SK-N-SH (cell line): ENCODE measurements at regions not wholly inside any gene's neighbourhood (a gene's known extent, or its start where the extent isn't known, plus 50 kb on each side); places are given as distances from the start of the nearest gene placed in this dataset.

Source experiments
- CTCF ChIA-PET: fragments of 300-600, 350-600 bp; formaldehyde crosslinking; extraction: SDS; loops from one replicate; lab custom pipeline; 2021; lab: Yijun Ruan, JAX
- POLR2A ChIA-PET: fragments of 350-600 bp; sonication (Branson Sonifier 250); formaldehyde crosslinking; extraction: SDS; loops from one replicate; lab custom pipeline; 2020; ENCODE audit warnings: antibody characterized with exemption, inconsistent platforms; lab: Yijun Ruan, JAX
- DNase-seq: peaks from one replicate; pipeline ENCODE4 v3.0.0; 2012
- H2AFZ ChIP-seq: fragments of 200-600 bp; sonication (generic); 2 replicates; pipeline ENCODE4 v1.8.1; 2016; ENCODE audit warnings: antibody characterized with exemption, mild to moderate bottlenecking, low read depth
- H3F3A ChIP-seq: fragments of 200-600 bp; sonication (generic); replicated peaks from 2 replicates; pipeline ENCODE3; 2016; ENCODE audit warnings: antibody characterized with exemption, mild to moderate bottlenecking; ENCODE audit not compliant: insufficient read depth
- H3K27ac ChIP-seq, 2 experiments: fragments of 200-500 bp in 1 of 2; fragments of 200-600 bp in 1 of 2; sonication (Bioruptor generic) in 1 of 2; sonication (generic), shearing (Covaris generic) in 1 of 2; 2 replicates each; pipeline versions ENCODE4 v1.5.1 to v1.6.1; 2014 to 2016; ENCODE audit warnings: low read depth in 2 of 2, inconsistent platforms in 1 of 2, low read length in 1 of 2, mild to moderate bottlenecking in 1 of 2, mixed read lengths in 1 of 2
- H3K27me3 ChIP-seq: fragments of 200-600 bp; sonication (generic), shearing (Covaris generic); 2 replicates; pipeline ENCODE4 v1.6.1; 2016; ENCODE audit warnings: mixed run types; ENCODE audit not compliant: insufficient read depth
- H3K36me3 ChIP-seq, 2 experiments: fragments of 200-500 bp in 1 of 2; fragments of 200-600 bp in 1 of 2; sonication (Bioruptor generic) in 1 of 2; sonication (generic) in 1 of 2; replicated peaks in 1 of 2; 2 replicates each; pipeline versions ENCODE3 to v1.5.1; 2014 to 2016; ENCODE audit warnings: low read length in 1 of 2, mild to moderate bottlenecking in 1 of 2; ENCODE audit not compliant: insufficient read depth in 2 of 2, control insufficient read depth in 1 of 2
- H3K4me1 ChIP-seq, 2 experiments: fragments of 200-500 bp in 1 of 2; fragments of 200-600 bp in 1 of 2; sonication (Bioruptor generic) in 1 of 2; sonication (generic), shearing (Covaris generic) in 1 of 2; 2 replicates each; pipeline versions ENCODE4 v1.5.1 to v1.6.1; 2014 to 2016; ENCODE audit warnings: low read depth in 1 of 2, low read length in 1 of 2, mixed run types in 1 of 2; ENCODE audit not compliant: insufficient read depth in 2 of 2, control insufficient read depth in 1 of 2
- H3K4me2 ChIP-seq: fragments of 200-600 bp; sonication (generic), shearing (Covaris generic); 2 replicates; pipeline ENCODE4 v1.6.1; 2017; ENCODE audit warnings: mixed run types
- H3K4me3 ChIP-seq, 2 experiments: fragments of 200-500 bp in 1 of 2; fragments of 200-600 bp in 1 of 2; sonication (Bioruptor generic) in 1 of 2; sonication (generic), shearing (Covaris generic) in 1 of 2; 2 replicates each; pipeline versions ENCODE4 v1.5.1 to v1.8.1; 2014 to 2016; ENCODE audit warnings: low read depth in 2 of 2, inconsistent platforms in 1 of 2, low read length in 1 of 2, mild to moderate bottlenecking in 1 of 2, mixed read lengths in 1 of 2, moderate library complexity in 1 of 2
- H3K79me2 ChIP-seq: fragments of 200-600 bp; sonication (generic); 2 replicates; pipeline ENCODE4 v1.8.1; 2017; ENCODE audit warnings: mild to moderate bottlenecking; ENCODE audit not compliant: insufficient read depth
- H3K9ac ChIP-seq: fragments of 200-600 bp; sonication (generic); 2 replicates; pipeline ENCODE4 v1.6.1; 2017; ENCODE audit warnings: mixed run types
- H3K9me2 ChIP-seq: fragments of 200-600 bp; sonication (generic); 2 replicates; pipeline ENCODE4 v1.6.1; 2017; ENCODE audit warnings: mixed run types
- H3K9me3 ChIP-seq: fragments of 200-600 bp; sonication (generic); 2 replicates; pipeline ENCODE4 v1.6.1; 2017; ENCODE audit warnings: mixed run types, mild to moderate bottlenecking, moderate library complexity
- H4K20me1 ChIP-seq: fragments of 200-600 bp; sonication (generic); 2 replicates; pipeline ENCODE4 v1.6.1; 2017; ENCODE audit warnings: mild to moderate bottlenecking, mixed run types; ENCODE audit not compliant: insufficient read depth
- CHD2 ChIP-seq: fragments of 150-350 bp; IDR thresholded peaks from 2 replicates; pipeline ENCODE4 v1.6.1; 2018; ENCODE audit warnings: low read length; ENCODE audit not compliant: partially characterized antibody
- ELF1 ChIP-seq: IDR thresholded peaks from 2 replicates; pipeline ENCODE4 v1.4.0; 2012
- EP300 ChIP-seq, 2 experiments: IDR thresholded peaks; 2 replicates each; pipeline versions ENCODE4 v1.4.0 to v1.6.1; 2012; ENCODE audit warnings: borderline replicate concordance in 1 of 2, low read depth in 1 of 2, low read length in 1 of 2
- FOXJ3 ChIP-seq: sonication (generic); formaldehyde crosslinking; IDR thresholded peaks from 2 replicates; pipeline ENCODE4 v1.5.1; 2020; ENCODE audit warnings: mild to moderate bottlenecking, missing genetic modification reagents
- GATA2 ChIP-seq: sonication (generic); formaldehyde crosslinking; IDR thresholded peaks from 2 replicates; pipeline ENCODE4 v1.5.0; 2020; ENCODE audit warnings: mild to moderate bottlenecking, missing genetic modification reagents
- JUND ChIP-seq: IDR thresholded peaks from 2 replicates; pipeline ENCODE4 v1.4.0; 2012
- MEF2A ChIP-seq: IDR thresholded peaks from 2 replicates; pipeline ENCODE4 v1.4.0; 2012; ENCODE audit warnings: low read depth, borderline replicate concordance
- POLR2AphosphoS5 ChIP-seq: IDR thresholded peaks from 2 replicates; pipeline ENCODE4 v1.6.1; 2012; ENCODE audit warnings: low read depth, low read length
- RAD21 ChIP-seq: IDR thresholded peaks from 2 replicates; pipeline ENCODE4 v1.6.1; 2012; ENCODE audit warnings: mild to moderate bottlenecking, low read length
- RFX5 ChIP-seq: IDR thresholded peaks from 2 replicates; pipeline ENCODE4 v1.6.1; 2012; ENCODE audit warnings: mild to moderate bottlenecking, improper control_type of control experiment, low read length
- SIN3A ChIP-seq: IDR thresholded peaks from 2 replicates; pipeline ENCODE4 v1.6.1; 2012; ENCODE audit warnings: low read depth, mild to moderate bottlenecking, low read length, moderate library complexity, borderline replicate concordance
- TEAD4 ChIP-seq: IDR thresholded peaks from 2 replicates; pipeline ENCODE4 v1.4.0; 2012; ENCODE audit warnings: mild to moderate bottlenecking, borderline replicate concordance; ENCODE audit not compliant: insufficient read depth
- YY1 ChIP-seq: IDR thresholded peaks from 2 replicates; pipeline ENCODE4 v1.4.0; 2012; ENCODE audit warnings: low read depth, mild to moderate bottlenecking
- WGBS: methylation state at CpG from one replicate; pipeline ENCODE4 v1.1.6; 2017; ENCODE audit warnings: low lambda C conversion rate; 5-methylcytosine and 5-hydroxymethylcytosine counted together
- TF ChIP-seq, protein P1 (sequence below): IDR thresholded peaks from 2 replicates; pipeline ENCODE4 v1.4.0; 2012; ENCODE audit warnings: low read depth, borderline replicate concordance
- TF ChIP-seq, protein P2 (sequence below): fragments of 200-600 bp; sonication (generic); IDR thresholded peaks from 2 replicates; pipeline ENCODE4 v1.6.1; 2017; ENCODE audit warnings: antibody characterized with exemption, mild to moderate bottlenecking, moderate library complexity
- TF ChIP-seq, protein P3 (sequence below): IDR thresholded peaks from 2 replicates; pipeline ENCODE4 v1.6.1; 2012; ENCODE audit warnings: mild to moderate bottlenecking, low read depth, low read length, moderate library complexity
- TF ChIP-seq, protein P4 (sequence below): fragments of 150-350 bp; IDR thresholded peaks from 2 replicates; pipeline ENCODE4 v1.6.1; 2016; ENCODE audit warnings: mild to moderate bottlenecking, low read depth, low read length
- TF ChIP-seq, protein P5 (sequence below): IDR thresholded peaks from 2 replicates; pipeline ENCODE4 v1.4.0; 2012; ENCODE audit warnings: low read depth

DNA sequence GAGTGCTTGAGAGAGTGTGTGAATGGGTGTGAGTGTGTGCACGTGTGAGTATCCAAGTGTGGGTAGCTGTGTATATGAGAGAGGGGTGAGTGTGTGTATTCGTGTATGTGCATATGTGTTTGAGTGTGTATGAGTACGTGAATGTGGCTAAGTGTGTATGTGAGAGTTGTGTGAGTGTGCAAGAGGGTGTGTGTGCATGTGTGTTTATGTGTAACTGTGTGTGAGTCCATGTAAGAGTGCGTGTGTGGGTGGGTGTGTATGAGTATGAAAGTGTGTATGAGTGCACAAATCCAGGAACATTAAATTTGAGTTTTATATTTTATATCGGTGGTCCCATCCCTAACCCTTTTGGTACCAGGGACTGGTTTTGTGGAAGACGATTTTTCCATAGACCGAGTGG, 156.4 kb downstream of the TENT4A start:
- TF ChIP-seq YY1 (no peak), GATA2 (CRISPR knock-in tag) (no peak)
- TF ChIP-seq, all 33 proteins: peak for 0
- 15% methylated on average over 7 of the region's 7 CpGs for WGBS
- Histone ChIP-seq H3K27me3 (no peaks in the 10 kb centered on the region), H3K9me3 (no peaks in the 10 kb centered on the region), H3K4me2 (no peak overlapping the region), H3K36me3 (no peaks in the 10 kb centered on the region), H3K4me3 (no peak overlapping the region), H3K4me1 (no peaks in the 10 kb centered on the region; a peak in 1 of 4 replicates), H2AFZ (no peak overlapping the region), H4K20me1 (no peaks in the 10 kb centered on the region), H3F3A (no peaks in the 10 kb centered on the region), H3K9me2 (no peaks in the 10 kb centered on the region), H3K27ac (no peak overlapping the region), H3K79me2 (no peaks in the 10 kb centered on the region), H3K9ac (no peak overlapping the region)
- ChIA-PET POLR2A (no interaction called here), CTCF (no interaction called here)
- DNase-seq, result no peak

DNA sequence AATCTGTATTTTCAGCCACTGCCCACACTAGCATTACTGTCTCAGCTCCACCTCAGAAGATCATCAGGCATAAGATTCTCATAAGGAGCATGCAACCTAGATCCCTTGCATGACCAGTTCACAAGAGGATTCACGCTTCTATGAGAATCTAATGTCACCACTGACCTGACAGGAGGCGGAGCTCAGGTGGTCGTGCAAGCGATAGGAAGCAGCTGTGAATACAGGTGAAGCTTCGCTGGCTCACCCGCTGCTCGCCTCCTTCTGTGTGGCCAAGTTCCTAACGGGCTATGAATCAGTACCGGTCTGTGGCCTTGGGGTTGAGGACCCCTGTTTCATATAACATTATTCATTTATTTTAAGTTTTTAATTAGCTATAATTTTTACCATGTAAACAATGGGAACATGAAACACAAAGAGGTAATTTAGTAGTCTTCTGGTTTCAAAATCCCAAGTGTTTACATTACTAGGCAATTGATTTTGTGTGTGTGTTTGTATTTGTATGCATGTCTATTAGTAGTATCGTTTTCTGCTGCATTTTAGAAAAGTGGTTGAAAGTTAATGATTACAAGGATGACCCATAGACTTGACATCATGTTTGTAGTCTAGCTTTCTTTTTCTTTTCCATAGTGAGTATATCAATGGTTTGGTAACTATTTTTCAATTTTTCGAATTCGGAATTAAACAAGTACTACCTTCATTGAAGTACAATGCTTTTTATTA, 159.4 kb downstream of the TENT4A start:
- ChIA-PET POLR2A (no interaction called here), CTCF (no interaction called here)
- Histone ChIP-seq H3K36me3 (no peaks in the 10 kb centered on the region), H3K9ac (no peak overlapping the region), H3K9me2 (no peaks in the 10 kb centered on the region), H3F3A (no peaks in the 10 kb centered on the region), H3K79me2 (no peaks in the 10 kb centered on the region), H3K27me3 (no peaks in the 10 kb centered on the region), H3K4me1 (no peaks in the 10 kb centered on the region; a peak in 1 of 4 replicates), H2AFZ (no peak overlapping the region), H3K27ac (no peak overlapping the region), H3K4me3 (no peak overlapping the region), H3K4me2 (no peak overlapping the region), H3K9me3 (no peaks in the 10 kb centered on the region), H4K20me1 (no peaks in the 10 kb centered on the region)
- DNase-seq, result no peak
- WGBS, result 42% methylated on average over 12 of the region's 12 CpGs
- TF ChIP-seq, protein P1, sequence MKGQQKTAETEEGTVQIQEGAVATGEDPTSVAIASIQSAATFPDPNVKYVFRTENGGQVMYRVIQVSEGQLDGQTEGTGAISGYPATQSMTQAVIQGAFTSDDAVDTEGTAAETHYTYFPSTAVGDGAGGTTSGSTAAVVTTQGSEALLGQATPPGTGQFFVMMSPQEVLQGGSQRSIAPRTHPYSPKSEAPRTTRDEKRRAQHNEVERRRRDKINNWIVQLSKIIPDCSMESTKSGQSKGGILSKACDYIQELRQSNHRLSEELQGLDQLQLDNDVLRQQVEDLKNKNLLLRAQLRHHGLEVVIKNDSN, result no peak
- TF ChIP-seq ELF1, result no peak
- TF ChIP-seq FOXJ3, result no peak
- no peak for TF ChIP-seq TEAD4
- TF ChIP-seq RAD21, result no peak
- no peak for TF ChIP-seq EP300 (IDR thresholded peaks at IDR 0.05; ENCODE audit: borderline replicate concordance in 1 of 2, low read depth in 1 of 2, low read length in 1 of 2)
- TF ChIP-seq, protein P2, sequence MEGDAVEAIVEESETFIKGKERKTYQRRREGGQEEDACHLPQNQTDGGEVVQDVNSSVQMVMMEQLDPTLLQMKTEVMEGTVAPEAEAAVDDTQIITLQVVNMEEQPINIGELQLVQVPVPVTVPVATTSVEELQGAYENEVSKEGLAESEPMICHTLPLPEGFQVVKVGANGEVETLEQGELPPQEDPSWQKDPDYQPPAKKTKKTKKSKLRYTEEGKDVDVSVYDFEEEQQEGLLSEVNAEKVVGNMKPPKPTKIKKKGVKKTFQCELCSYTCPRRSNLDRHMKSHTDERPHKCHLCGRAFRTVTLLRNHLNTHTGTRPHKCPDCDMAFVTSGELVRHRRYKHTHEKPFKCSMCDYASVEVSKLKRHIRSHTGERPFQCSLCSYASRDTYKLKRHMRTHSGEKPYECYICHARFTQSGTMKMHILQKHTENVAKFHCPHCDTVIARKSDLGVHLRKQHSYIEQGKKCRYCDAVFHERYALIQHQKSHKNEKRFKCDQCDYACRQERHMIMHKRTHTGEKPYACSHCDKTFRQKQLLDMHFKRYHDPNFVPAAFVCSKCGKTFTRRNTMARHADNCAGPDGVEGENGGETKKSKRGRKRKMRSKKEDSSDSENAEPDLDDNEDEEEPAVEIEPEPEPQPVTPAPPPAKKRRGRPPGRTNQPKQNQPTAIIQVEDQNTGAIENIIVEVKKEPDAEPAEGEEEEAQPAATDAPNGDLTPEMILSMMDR, result no peak
- TF ChIP-seq CHD2, result no peak
- TF ChIP-seq, protein P3, sequence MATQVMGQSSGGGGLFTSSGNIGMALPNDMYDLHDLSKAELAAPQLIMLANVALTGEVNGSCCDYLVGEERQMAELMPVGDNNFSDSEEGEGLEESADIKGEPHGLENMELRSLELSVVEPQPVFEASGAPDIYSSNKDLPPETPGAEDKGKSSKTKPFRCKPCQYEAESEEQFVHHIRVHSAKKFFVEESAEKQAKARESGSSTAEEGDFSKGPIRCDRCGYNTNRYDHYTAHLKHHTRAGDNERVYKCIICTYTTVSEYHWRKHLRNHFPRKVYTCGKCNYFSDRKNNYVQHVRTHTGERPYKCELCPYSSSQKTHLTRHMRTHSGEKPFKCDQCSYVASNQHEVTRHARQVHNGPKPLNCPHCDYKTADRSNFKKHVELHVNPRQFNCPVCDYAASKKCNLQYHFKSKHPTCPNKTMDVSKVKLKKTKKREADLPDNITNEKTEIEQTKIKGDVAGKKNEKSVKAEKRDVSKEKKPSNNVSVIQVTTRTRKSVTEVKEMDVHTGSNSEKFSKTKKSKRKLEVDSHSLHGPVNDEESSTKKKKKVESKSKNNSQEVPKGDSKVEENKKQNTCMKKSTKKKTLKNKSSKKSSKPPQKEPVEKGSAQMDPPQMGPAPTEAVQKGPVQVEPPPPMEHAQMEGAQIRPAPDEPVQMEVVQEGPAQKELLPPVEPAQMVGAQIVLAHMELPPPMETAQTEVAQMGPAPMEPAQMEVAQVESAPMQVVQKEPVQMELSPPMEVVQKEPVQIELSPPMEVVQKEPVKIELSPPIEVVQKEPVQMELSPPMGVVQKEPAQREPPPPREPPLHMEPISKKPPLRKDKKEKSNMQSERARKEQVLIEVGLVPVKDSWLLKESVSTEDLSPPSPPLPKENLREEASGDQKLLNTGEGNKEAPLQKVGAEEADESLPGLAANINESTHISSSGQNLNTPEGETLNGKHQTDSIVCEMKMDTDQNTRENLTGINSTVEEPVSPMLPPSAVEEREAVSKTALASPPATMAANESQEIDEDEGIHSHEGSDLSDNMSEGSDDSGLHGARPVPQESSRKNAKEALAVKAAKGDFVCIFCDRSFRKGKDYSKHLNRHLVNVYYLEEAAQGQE, result no peak
- no peak for TF ChIP-seq MEF2A
- TF ChIP-seq SIN3A, result no peak
- TF ChIP-seq RFX5, result no peak
- TF ChIP-seq, protein P4, sequence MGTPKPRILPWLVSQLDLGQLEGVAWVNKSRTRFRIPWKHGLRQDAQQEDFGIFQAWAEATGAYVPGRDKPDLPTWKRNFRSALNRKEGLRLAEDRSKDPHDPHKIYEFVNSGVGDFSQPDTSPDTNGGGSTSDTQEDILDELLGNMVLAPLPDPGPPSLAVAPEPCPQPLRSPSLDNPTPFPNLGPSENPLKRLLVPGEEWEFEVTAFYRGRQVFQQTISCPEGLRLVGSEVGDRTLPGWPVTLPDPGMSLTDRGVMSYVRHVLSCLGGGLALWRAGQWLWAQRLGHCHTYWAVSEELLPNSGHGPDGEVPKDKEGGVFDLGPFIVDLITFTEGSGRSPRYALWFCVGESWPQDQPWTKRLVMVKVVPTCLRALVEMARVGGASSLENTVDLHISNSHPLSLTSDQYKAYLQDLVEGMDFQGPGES, result no peak
- no peak for TF ChIP-seq JUND
- TF ChIP-seq POLR2AphosphoS5, result no peak
- TF ChIP-seq, protein P5, sequence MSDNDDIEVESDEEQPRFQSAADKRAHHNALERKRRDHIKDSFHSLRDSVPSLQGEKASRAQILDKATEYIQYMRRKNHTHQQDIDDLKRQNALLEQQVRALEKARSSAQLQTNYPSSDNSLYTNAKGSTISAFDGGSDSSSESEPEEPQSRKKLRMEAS, result no peak
